ENCODE measurements at regions not wholly inside any gene's neighbourhood (a gene's known extent, or its start where the extent isn't known, plus 50 kb on each side); places are given as distances from the start of the nearest gene placed in this dataset.

DNA sequence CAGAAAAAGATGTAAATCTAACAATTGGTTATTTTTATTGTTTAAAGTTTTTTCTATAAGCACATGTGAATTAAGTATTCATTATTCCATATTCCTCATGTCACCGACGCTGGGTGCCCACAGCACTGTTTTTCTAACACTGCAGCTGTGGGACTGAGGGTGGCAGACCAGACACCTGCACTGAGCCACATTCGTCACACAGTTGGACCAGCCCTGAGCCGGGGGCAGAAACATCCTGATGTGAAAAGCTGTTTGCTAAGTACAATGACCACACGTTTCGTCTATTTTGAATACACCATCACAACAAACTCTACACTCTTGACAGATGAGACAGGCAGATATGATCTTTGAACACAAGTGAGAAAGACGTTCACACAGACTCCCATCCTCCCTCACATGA is 749.5 kb downstream of the KCNJ18 start:
- no peak for DNase-seq (ENCODE audit: low spot score)

- DNase-seq (ENCODE audit: low spot score), result no peak
These were observed 750.7 kb downstream of the KCNJ18 start for GRCh38 chr17:22443061-22443460.

DNA sequence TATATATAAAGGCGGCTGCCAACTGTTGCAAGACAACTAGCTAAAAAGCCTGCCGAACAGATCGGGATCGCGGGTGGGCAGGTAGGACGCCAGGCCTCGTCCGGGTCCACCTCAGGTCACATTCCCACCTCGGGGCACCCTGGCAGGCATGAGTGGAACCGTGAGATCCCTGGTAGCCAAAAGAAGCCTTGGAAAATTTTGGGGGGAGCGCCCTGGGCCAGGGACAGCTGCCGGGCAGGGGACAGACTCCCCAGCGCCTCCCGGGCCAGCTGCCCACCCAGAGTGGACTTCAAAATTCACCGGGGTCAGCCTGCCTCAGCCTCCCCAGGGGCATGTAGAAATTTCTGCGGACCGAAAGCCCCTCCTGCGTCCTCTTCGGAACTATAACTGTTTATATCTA is 760.9 kb downstream of the KCNJ18 start:
- no peak for DNase-seq (ENCODE audit: low spot score)

DNA sequence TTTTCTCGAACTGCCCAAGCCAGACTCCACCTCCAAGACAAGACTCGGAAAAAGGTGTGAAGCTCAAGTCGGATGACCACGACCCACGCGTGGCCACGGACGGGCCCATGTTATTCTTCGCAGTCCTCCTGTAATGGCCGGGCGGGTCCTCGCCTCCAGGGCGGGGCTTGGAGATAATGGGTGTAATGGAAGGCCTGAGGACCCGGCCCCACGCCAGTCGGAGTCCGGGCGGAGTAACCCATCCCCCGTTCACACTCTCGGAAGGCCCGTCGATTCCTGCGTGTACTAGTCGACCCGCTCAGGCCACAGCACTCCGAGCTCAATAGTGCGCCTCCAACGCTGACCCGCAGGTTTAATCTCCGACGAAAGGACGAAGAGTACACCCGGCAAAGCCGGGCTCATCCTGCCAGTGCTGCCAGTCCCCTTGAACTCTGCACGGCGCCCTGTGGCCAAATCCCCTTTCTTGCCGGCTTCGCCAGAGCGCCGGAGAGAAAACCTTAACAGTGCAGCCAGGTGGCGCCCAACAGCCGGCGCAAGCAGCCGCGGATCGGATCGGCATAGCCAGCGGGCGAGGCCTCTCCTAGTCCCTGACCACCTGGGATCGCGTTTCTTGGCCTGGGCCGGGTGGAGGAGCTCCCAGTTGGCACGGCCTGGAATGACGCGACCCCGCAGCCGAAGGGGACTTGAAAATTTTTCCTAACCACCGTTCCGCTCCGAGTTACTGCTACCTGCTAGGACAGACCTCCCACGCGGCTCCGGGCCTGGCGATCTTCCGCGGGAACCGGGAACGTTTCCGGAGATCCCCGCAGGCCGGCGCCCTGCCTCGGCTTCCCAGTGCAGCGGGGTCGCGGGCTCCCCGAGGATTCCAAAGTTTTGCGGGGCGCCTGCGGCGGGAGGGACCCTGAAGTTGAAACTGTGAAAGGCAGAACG is 762.0 kb downstream of the KCNJ18 start:
- DNase-seq (ENCODE audit: low spot score), result no peak

DNA sequence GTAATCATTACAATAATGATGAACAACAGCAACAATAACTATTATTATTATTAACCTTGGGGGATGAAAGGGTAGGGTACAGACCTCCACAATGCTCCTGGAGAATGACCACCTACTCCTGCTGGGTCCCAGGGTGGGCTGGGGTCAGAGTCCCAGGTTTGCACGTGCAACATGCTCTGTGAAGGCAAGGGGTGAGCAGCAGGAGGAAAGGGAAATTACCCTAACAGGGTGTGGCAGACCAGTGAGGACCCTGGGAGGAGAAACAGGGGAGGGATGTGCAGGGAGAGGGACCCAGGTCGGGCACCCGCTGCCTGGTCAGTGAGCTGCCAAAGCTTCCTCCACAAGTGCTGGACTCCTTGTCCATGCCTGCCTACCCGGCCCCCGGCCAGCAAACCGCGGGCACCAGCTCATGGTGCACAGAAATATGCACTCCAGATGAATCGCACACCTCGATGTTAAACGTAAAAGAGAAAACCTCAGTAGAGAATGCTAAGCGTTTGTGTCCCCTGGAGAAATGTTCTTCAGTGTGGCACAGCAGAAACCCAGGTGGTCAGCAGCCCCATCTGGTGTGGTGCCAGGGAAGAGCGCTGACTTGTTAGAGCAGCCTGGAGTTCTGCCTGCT is 767.1 kb downstream of the KCNJ18 start:
- DNase-seq (ENCODE audit: low spot score), result no peak

GRCh38 chr17:22459953-22460350 is 767.6 kb downstream of the KCNJ18 start:
- no peak for DNase-seq (ENCODE audit: low spot score)

DNA sequence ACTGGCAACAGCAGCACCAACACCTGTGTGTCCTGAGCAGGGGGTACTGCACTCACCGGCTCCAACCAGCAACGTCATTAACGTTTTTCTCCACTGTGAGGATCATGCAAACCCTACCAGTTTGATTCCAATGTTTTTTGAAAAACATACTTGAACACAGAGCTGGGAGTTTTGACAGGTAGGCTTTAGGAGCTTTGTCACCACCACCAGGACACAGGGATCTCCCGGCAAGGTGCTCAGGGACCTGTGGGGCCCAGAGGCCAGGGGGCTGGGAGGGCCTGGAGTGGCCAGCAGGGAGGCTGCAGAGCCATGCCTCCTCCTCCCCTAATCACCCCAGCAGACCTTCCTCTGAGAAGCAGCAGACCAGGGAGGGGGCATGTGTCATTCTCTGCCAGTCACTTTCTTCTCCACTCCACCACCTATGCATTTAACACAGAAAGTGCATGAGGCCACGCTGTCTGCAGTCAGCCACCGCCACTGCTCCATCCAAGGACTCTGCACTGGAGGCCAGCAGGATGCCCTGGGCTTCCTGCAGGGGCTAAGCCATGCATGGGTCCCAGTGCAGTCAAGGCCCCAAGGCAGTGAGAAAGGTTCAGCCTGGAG is 768.2 kb downstream of the KCNJ18 start:
- DNase-seq (ENCODE audit: low spot score), result no peak

DNA sequence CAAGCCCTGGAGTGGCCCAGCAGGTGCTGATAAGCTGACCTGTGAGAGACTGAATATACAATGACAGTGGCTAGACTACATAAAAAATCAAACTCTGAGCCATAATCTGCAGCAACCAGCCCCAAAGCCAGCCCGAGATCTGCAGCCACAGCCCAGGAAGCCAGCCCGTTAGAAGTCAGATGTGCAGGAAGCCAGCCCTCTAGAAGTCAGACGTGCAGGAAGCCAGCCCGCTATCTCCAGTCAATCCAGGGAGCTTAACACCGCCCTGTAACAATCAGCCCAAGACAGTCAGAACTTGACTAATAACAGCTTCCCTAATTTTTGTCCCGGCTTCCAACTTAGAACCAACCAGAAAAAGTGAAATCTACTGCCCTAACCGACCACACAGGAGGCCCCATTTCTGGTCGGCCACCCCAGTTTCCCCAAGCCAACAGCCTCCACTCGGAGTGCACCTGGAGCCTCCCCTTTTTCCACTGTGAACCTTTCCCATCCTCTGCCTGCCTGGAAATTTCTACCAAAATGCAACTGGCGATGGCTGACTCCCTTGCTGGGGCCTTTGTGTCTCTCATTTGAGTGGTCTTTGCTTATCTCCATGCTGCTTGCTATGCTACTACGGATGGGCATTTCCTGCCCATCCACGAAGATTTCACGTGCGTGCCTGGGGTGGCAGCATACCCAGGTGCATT is 769.3 kb downstream of the KCNJ18 start:
- DNase-seq (ENCODE audit: low spot score), result no peak

DNA sequence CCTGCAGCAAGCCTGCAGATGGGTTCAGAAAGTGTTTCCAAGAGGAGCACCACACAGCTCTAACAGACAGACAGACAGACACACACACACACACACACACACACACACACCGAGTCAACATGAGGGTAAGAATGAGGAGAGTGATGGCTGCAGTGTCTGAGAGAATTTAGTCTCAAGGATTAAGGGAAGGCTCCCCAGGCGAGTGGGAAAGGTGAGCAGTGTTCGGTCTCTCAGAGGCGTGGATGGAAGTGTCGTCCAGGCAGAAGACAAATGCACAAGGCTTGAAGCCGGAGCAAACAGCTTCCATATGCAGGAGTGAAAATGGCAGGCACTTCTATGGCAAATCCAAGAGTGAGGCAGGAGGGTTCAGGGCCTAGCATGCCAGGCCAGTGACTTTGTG is 770.1 kb downstream of the KCNJ18 start:
- DNase-seq (ENCODE audit: low spot score), result no peak

DNA sequence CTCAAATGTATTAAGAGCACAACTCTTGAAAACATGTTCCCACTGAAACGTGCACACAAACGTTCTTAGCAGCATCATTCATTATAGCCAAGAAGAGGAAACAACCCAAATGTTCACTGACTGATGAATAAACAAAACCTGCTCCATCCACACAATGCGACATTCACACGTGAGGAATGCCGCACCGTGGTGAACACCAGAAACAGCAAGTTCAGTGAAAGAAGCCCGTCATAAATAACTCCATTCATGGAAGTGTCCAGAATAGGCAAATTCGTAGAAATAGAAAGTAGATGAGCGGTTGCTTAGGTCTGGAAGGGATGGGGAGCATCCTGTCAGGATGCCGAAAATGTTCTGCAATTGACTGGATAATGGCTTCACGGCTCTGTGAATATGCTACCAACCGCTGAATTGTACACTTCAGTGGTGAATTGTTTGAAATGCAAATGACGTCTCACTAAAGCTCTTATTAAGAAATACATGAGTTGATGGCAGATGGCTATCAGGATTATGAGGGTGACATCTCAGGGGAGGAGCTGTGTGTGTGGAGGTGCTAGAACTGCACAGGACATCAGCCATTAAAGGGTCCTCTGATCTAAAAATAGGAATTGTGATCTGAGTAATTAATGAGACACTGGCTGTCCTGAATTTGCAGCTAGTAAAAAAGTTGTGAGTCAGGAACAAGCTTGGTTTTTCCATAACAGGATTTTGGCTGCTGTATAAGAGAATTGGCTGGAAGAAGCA is 771.0 kb downstream of the KCNJ18 start:
- DNase-seq (ENCODE audit: low spot score), result no peak

- DNase-seq (ENCODE audit: low spot score), result no peak
These were observed 771.7 kb downstream of the KCNJ18 start for GRCh38 chr17:22464041-22464440.

- no peak for DNase-seq (ENCODE audit: low spot score)
These were observed 775.4 kb downstream of the KCNJ18 start for GRCh38 chr17:22467720-22468119.

DNA sequence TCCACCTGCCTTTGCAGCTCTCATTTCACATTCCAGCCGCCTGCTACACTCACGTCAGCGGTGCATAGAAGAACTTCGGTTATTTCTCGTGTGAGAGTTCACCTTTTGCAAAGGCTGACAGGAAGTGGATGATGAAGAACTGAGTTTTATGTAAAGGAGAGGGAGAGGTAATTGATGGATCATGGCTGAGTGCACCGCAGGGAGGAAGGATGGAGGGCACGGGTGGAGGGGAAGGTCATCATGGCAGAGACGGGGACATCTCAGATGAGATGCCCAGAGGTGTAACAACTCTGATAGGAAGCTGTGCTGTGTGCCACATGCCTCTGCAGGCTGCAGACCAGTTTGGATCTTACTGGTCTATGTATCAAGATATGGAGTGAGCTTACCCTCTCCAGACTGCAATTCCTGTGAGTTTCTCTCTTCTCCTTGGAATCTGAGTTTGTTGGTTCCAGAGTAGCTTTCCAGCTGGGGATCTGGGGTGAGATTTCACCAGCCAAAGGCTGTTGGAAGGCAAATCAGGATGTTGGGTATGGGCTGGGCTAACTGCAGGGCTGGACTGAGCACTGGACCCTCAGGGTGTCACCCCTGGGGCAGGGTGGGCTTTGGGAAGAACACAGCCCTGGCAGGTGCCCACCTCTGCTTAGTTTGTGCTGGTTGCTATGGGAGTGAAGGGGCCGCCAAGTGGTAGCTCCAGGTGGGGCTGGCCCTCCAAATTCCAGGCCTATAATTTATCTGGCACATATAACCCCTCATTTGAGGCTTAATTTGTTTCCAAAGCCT is 777.0 kb downstream of the KCNJ18 start:
- DNase-seq (ENCODE audit: low spot score), result no peak

DNA sequence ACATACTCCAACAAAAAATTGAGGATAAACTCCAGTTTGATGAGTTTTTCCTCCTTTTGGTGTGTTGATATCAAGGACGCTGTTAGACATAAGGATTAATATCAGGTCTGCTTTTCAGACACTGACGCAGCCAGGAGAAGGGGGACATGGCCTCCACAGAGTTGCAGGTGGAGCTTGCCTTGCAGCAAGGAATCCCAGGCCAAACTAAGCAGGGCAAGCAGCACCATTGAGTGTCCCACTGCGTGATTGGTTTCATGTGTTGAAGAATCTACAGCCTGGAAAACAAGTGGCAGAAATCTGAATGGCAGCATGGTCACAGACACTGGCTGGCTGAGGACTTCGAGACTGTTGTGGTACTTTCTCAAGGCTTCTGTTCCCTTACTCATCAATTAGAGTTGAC is 777.6 kb downstream of the KCNJ18 start:
- no peak for DNase-seq (ENCODE audit: low spot score)

- no peak for DNase-seq (ENCODE audit: low spot score)
These were observed 778.3 kb downstream of the KCNJ18 start for GRCh38 chr17:22470411-22471175.

- DNase-seq (ENCODE audit: low spot score), result no peak
These were observed 792.5 kb downstream of the KCNJ18 start for GRCh38 chr17:22484826-22485225.

DNA sequence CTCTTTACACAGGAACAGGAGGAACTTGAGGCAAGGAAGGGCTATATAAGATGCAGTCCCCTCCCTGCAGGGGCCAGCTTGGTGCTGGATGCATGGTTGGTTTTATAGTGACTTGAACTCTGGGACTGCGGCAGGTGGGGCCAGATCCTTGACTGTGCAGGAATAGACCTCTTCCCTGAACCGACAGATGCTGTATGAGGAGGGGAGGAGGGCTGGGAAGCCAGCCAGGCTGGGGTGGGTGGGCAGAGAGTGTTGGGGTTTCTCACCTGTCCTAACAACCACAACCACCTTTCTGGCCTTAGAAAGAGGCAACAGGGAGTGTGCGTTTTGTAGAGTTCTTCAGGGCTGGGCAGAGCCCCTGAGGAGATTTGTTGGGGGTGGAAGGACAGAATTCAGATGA is 798.1 kb downstream of the KCNJ18 start:
- DNase-seq (ENCODE audit: low spot score), result no peak

GRCh38 chr17:22492331-22492730 is 800.0 kb downstream of the KCNJ18 start:
- DNase-seq (ENCODE audit: low spot score), result no peak

GRCh38 chr17:22496450-22496849 is 804.1 kb downstream of the KCNJ18 start:
- no peak for DNase-seq (ENCODE audit: low spot score)

DNA sequence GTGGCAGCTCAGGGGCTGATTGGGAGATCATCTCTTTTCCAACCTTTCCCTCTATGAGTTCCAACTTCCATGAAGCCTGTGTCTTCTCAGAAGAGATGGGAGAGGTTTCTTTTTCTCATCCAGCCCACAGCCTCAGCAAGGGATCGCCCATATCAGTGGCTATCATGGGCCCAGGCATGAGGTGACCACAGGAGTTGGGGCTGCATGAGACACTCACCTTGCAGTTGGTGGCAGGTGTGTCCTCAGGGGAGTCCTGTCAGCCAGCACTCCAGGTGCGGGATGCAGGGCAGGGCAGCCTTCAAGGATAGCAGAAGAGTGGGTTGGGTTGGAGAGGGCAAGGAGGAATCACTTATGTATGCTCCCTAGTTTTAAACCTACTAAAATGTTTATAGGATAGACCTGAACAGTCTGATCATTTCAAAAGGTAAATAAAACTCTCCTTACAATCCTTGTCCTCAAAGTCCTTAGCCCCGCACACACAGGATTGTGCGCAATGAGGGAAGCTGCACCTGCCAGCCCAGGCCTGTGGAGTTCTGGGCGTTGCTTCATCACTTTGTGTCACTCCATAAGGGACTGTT is 811.1 kb downstream of the KCNJ18 start:
- DNase-seq (ENCODE audit: low spot score), result no peak

Data from left forelimb (tissue), 1 donor.